ENCODE measurements at regions not wholly inside any gene's neighbourhood (a gene's known extent, or its start where the extent isn't known, plus 50 kb on each side); places are given as distances from the start of the nearest gene placed in this dataset.
"Not testable (repeated sequence)": the region's sequence is repeated elsewhere in the genome, so short reads cannot be mapped to it uniquely, and the experiment has no call there.

DNA sequence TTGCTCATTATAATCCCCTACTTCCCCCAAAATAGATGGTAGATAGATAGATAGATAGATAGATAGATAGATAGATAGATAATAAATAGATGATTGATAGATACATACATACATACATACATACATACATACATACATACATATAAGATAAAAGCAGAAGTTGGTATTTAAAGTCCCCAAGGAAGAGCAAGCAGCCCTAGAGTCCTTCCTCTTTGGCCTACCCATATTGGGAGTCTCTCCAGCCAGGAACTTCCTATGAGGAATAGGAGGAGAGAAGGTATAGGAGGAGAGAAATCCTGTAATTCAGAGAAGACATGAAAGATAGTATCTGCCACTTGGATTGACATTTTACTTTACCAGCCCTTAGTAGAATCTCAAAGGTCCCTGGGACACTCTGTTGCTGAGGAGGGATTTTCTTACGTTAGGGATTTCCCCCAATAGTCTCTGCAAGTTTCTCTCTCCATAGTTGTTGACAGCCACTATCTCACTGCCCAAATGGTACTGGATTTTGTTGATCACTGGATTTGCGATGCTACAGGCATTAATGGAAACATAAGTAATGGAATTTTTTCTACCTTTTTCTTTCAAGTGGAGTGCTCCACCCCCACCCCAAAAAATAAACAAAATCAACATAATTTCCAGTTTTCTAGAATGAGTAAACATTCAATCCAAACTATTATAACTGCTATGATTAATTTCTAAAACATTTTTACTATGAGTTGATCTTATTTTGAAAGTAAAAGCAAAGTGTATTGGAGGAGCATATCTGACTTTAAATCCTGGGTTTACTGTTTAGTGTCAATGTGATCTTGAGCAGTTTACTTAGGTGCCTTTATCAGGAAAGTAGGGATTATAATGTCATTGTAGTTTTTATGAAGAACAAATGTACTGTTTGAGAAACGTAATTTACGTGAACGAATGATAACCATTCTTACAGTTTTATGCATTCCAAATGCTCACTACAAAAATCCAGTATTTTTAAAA is 93.2 kb upstream of the TNFSF4 start:
- no peak for DNase-seq

DNA sequence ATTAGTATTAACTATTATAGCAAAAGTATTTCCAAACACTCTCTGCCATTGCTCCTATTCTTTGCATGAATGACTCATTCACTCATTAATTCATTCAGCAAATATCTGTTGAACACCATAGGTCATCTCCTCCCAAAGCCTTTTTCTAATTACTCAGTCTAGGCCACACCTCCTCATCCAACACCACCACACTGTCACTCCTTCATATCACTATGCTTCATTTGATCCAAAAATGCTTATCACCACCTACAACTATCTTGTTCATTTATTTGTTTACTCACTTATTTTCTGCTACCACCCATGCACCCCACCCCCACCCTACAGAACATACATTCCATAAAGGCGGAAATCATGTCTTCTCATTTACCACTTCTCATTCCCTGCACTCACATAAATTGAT is 94.4 kb upstream of the TNFSF4 start:
- DNase-seq: no peak

GRCh38 chr1:173302366-173302765 is 95.2 kb upstream of the TNFSF4 start:
- DNase-seq: no peak

DNA sequence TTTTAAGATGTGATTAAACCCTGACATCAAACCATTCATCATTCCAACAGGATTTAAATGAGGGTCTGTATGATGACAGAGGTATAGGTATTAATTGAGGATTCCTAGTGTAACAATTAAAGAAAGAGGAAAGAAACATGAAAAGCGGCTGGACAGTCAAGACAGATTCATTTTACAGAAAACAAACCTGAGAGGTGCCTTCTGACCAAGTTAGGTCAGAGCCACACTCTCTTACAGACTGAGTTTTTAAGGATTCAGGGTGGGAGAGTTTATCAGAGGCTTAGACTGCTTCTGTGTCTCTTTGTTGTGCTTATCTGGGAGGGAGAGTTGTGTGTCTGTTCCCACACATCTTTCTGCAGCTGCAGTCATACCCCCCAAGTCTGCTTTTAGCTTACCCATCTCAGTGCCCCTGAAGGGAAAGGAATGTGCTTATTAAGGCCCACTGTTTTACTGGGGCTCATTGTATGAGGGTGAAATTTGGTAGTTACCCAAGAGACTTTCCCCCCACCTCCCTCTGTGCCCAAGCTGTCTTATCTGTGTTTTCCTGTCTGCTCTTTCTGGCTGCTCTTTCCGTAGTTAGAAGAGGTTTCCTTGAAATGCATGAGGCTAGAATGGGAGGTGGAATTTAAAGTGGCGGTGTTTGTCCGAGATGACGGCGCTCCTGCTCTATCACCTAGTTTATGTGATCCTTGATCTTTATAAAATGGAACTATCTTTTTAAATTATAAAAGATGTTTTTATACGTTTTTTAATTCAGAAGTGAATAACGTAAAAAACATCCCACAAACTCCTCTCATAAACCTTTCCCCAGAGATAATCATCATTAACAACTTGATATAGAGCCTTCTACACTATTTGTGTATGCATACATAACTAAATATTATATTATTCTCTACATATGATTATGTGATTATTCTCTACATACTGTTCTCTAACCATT is 96.0 kb upstream of the TNFSF4 start:
- DNase-seq: no peak

GRCh38 chr1:173303984-173304383 is 96.9 kb upstream of the TNFSF4 start:
- no peak for DNase-seq

DNA sequence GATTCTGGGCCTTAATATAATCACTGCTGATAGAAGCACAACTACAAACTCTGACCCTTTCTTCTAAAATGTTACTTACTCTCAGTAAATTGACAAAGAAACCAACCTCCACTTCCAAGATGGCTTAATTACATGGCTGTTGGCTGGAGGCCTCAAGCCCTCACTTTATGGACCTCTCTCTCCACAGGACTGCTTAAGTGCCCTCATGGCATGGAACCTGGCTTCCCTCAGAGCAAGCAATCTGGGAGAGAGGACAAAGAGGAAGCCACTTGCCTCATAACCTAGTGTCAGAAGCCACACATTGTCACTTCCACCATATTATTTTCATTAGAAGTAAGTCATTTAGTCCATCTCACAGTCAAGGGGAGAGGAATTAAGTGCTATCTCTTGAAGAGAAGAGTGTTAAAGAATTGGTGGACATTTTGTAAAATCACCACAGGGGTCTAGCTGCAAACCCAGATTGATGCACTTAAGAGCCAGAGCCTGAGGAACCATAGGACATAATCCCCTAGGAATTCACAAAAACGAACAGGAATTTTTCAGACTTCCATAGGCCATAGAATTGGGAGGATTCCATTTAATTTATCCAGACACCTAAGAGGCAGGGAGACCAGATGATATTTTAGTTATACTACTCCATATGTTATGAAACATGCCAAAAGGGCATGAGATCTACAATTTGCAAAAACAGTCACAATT is 97.5 kb upstream of the TNFSF4 start:
- no peak for DNase-seq

GRCh38 chr1:173307845-173308244 is 100.7 kb upstream of the TNFSF4 start:
- DNase-seq: no peak

DNA sequence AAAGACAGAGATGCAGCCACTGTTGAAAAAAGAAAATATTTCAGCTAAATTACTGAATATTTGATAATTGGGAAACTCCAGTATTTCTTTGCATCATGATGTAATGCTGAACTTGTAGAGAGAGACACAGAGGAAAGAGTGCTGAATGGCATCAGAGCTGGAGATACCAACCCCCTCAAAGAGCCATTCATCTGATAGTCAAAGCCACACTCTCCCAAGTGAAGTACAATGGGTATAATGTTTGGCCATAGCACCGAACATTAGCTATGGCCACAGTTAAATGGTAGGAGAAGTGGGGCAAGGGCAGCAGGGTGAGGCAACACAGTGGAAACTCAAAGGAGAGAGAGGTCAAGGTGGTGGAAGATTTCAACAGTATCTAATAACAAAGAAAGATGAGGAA is 107.5 kb upstream of the TNFSF4 start:
- no peak for DNase-seq

DNA sequence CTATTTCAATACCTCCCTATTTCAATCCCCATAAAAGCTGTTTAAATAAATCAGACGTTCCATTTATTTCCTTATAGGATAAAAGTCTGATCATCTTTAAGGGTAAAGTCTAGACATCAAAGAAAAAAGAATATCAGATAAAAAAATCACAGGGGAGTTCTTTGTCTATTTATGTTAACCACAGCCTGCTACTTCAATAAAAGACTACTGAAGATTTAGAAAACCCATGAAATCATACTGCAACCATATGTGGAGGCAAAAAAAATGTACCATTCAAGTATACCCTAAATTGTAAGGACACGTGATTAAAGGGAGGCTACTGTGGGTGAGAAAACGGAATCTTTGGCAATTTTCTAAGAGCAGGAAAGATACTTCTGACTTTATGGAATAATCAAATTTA is 108.2 kb upstream of the TNFSF4 start:
- no peak for DNase-seq

GRCh38 chr1:173318788-173319187 is 111.7 kb upstream of the TNFSF4 start:
- DNase-seq: no peak

GRCh38 chr1:173324352-173324751 is 117.2 kb upstream of the TNFSF4 start:
- DNase-seq: not testable (repeated sequence)

DNA sequence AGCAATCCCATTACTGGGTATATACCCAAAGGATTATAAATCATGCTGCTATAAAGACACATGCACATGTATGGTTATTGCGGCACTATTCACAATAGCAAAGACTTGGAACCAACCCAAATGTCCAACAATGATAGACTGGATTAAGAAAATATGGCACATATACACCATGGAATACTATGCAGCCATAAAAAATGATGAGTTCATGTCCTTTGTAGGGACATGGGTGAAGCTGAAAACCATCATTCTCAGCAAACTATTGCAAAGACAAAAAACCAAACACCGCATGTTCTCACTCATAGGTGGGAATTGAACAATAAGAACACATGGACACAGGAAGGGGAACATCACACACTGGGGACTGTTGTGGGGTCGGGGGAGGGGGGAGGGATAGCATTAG is 120.9 kb upstream of the TNFSF4 start:
- DNase-seq: not testable (repeated sequence)

DNA sequence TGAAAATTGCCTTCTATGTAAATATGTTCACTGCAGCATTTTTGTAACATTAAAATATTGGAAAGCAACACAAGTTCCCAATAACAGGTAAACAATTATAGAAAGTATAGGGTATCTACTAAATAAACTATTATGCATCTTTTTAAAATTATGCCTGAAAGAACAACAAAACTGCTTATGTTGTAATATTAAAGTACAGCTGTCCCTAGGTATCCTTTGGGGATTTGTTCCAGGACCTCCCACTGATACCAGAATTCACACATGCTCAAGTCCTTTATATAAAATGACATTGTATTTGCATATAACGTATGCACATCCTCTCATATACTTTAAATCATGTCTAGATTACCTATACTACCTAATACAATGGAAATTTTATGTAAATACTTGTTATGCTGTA is 121.8 kb upstream of the TNFSF4 start:
- DNase-seq: no peak

DNA sequence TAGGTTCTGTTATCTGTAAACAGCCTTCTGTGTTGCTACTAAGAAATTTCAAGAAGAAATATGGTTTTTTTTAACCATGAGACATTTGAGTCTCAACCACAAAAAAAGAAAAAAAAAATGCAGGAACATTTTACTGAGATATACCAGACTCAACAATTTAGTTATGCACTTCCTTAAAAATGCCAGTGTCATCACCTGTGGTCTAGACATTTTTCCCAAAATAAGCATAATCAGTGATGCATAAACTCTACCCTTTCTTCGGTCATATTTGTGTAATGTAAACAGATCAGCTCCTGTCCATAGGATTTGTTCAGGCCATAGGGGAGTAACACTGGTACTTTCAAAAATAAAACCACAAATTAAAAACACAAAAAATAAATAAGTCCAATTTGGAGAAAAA is 122.6 kb upstream of the TNFSF4 start:
- DNase-seq: no peak

DNA sequence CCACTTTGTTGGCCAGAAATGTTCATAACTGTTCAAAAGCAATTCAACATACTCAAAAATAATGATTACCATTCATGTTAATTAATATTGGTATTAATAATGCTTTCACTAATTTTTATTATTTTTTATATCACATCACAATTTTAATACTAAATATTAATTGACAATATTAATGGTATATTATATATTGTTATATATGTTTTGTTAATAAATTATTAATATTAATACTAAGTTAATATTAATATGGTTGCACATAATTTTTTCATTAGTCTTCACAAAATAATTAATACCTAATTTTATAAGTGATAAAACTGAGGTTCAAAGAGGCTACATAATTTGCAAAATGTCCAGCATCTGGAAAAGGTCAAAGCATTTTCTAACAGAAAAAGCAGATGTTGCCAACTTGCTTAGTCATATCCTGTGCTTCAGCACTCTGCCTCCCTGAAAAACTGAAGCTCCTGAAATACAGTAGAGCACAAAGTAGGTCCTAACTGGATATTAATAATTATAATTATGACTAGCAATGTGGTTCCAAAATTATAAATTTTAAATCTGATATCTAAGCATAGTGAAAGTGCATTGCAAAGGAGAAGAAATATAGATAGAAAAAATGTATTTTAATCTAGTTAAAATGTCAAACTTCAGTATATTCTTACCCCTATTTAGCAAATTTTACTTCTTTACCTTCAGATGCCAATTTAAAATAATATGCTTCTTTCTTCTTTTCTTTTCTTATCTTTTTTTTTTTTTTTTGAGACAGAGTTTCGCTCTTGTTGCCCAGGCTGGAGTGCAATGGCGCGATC is 123.2 kb upstream of the TNFSF4 start:
- DNase-seq: no peak

DNA sequence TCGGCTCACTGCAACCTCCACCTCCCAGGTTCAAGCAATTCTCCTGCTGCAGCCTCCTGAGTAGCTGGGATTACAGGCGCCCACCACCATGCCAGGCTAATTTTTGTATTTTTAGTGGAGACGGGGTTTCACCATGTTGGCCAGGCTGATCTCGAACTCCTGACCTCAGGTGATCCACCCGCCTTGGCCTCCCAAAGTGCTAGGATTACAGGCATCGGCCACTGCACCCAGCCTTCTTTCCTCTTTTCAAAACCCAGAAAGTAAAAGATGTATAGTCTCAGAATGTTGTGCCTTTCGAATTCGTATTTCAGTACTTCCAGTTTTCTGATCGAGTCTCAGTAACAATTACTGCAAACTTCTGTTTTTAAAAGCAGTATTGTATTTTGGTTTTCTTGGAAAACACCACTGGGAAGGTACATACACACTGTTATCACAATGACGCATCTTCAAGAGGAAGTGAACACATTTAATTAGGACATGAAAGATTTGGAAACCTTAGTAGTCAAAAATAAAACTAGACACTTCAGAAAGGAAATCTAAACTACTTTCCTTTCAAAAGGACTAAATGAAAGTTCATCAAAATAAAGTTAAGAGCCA is 123.9 kb upstream of the TNFSF4 start:
- DNase-seq: not testable (repeated sequence)

- no peak for DNase-seq
Observed at GRCh38 chr1:173332026-173332425, 124.9 kb upstream of the TNFSF4 start.

- DNase-seq: no peak
Observed at GRCh38 chr1:173333581-173333980, 126.5 kb upstream of the TNFSF4 start.

DNA sequence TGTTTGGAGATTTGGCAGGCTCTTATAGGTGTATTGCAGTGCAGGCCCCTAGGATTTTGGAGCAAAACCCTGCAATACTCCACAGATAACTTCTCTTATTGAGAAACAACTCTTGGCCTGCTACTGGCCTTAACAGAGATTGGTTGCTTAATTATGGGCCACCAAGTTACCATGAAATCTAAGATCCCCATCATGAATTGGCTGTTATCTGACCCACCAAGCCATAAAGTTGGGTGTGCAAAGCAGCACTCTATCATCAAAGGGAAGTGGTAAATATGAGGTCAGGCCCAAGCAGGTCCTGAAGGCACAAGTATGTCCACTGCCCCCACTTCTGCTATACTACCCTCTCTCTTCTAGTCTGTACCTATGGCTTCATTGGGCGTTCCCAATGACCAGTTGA is 130.0 kb upstream of the TNFSF4 start:
- DNase-seq: no peak

GRCh38 chr1:173341307-173341706 is 134.2 kb upstream of the TNFSF4 start:
- no peak for DNase-seq

DNA sequence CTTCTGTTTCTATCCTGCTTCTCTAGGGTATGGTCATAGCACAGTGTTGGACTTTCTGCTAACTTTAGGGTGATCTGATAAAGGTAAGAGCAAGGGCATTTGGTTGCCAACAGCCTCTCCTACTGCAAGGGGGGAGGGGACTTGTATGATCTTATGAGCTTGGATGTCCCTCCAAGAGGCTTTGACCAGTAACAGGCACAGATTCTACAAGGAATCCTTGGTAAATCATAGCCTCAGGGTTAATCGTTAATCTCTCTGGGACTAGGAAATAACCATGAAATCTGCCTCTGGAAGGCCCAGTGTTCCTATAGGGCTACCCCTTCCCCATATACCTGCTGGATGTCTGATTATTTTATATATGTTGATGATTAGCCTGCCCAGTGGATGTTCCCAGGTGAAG is 134.8 kb upstream of the TNFSF4 start:
- DNase-seq: no peak
